PFSK-1 (cell line): ENCODE measurements at regions not wholly inside any gene's neighbourhood (a gene's known extent, or its start where the extent isn't known, plus 50 kb on each side); places are given as distances from the start of the nearest gene placed in this dataset.

Experiments used
- FOXP2 ChIP-seq: optimal IDR thresholded peaks from 2 replicates; pipeline ENCODE3; 2011; ENCODE audit warnings: borderline replicate concordance, control low read depth, inconsistent platforms; ENCODE audit not compliant: insufficient read depth; ENCODE audit errors: extremely low read length, extremely low read depth
- POLR2AphosphoS5 ChIP-seq: IDR thresholded peaks from 2 replicates; pipeline ENCODE4 v1.6.1; 2012; ENCODE audit warnings: low read depth, mild to moderate bottlenecking, control low read depth, low read length, moderate library complexity
- REST ChIP-seq, 2 experiments: IDR thresholded peaks; 2 replicates each; pipeline versions ENCODE4 v1.6.1 to v1.8.0; 2011 to 2012; ENCODE audit warnings: low read depth in 2 of 2, low read length in 2 of 2, control low read depth in 1 of 2, inconsistent platforms in 1 of 2, mild to moderate bottlenecking in 1 of 2, moderate library complexity in 1 of 2; ENCODE audit not compliant: insufficient read depth in 1 of 2
- SIN3A ChIP-seq: IDR thresholded peaks from 2 replicates; pipeline ENCODE4 v1.6.1; 2012; ENCODE audit warnings: mild to moderate bottlenecking, low read length, moderate library complexity, borderline replicate concordance; ENCODE audit not compliant: insufficient read depth
- TAF1 ChIP-seq: IDR thresholded peaks from 2 replicates; pipeline ENCODE4 v1.6.1; 2012; ENCODE audit warnings: low read length, control low read depth, borderline replicate concordance; ENCODE audit not compliant: insufficient read depth

DNA sequence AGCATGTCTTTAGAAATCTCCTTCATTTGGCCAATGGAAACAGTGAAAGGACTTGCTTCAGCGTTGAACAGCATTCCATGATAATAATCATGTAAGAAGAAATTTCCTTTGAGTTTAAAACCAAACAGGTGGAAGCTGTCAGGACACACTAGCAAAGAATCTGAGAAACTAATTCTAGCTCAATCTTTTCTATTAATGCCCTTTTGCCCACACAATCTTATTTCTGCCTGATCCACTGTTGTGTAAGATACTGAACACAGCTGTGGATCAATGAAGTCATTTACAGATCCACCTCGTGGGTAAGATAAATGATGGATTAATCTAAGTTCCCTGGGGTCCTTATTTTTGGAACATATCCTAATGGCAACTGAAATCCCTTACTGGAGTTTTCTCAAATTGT is 536.9 kb upstream of the LMO3 start:
- TF ChIP-seq TAF1 (no peak), POLR2AphosphoS5 (no peak), REST (IDR thresholded peaks at IDR 0.05; ENCODE audit: insufficient read depth in 1 of 2, low read depth in 2 of 2, low read length in 2 of 2) (no peak), SIN3A (no peak), FOXP2 (no peak)

- no peak for TF ChIP-seq FOXP2
- no peak for TF ChIP-seq REST (IDR thresholded peaks at IDR 0.05; ENCODE audit: insufficient read depth in 1 of 2, low read depth in 2 of 2, low read length in 2 of 2)
- no peak for TF ChIP-seq POLR2AphosphoS5
- no peak for TF ChIP-seq SIN3A
- no peak for TF ChIP-seq TAF1
These were observed 534.0 kb upstream of the LMO3 start for GRCh38 chr12:17139931-17140330.

DNA sequence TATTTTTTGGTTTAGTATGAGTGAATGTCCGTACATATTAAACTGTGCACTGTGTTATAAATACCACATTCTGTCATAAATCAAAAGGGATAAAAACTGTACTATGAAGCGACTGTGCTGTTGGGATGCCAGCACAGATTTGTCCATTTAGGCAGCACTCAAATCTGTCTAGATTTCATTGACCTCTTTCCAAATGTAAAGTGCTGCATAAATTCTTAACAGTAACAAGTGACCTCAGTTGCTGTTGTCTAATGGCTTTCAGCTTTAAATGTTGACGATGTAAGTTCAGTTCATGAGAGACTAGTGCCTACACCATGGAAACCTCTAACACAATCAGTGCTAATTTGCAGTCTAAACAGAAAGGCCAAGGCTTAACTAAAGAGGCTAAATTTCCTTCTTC is 531.4 kb upstream of the LMO3 start:
- TF ChIP-seq POLR2AphosphoS5 (no peak), FOXP2 (no peak), TAF1 (no peak)

DNA sequence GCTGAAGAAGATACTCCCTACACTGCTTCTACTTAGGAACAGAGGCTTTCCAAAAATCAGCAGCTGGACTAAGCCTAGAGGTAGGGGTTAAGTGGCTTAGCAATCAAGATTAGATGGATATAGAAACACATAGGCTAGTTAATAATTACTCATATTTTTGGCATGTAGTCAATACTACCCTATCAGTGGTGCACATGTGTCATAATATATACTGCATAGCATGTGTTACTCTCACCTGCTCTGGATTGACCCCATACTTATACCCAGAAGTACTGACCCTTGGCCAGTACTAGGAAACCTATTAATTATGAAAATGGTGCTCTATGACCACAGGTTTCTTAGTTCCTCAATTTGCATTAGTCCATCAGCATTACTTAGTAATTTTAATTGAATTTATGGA is 528.4 kb upstream of the LMO3 start:
- TF ChIP-seq REST (IDR thresholded peaks at IDR 0.05; ENCODE audit: insufficient read depth in 1 of 2, low read depth in 2 of 2, low read length in 2 of 2): no peak
- TF ChIP-seq SIN3A: no peak
- no peak for TF ChIP-seq FOXP2
- no peak for TF ChIP-seq TAF1
- no peak for TF ChIP-seq POLR2AphosphoS5

GRCh38 chr12:17132336-17132735 is 526.4 kb upstream of the LMO3 start:
- TF ChIP-seq REST (IDR thresholded peaks at IDR 0.05; ENCODE audit: insufficient read depth in 1 of 2, low read depth in 2 of 2, low read length in 2 of 2): no peak
- TF ChIP-seq FOXP2: no peak
- TF ChIP-seq POLR2AphosphoS5: no peak
